GM18498 (cell line): ENCODE measurements at regions not wholly inside any gene's neighbourhood (a gene's known extent, or its start where the extent isn't known, plus 50 kb on each side); places are given as distances from the start of the nearest gene placed in this dataset.

Experiments used
- ATAC-seq: cut with Tn5 transposase; IDR thresholded peaks from one replicate; pipeline ENCODE4 v1.9.1; 2021; ENCODE audit warnings: mild to moderate bottlenecking, moderate library complexity; ENCODE audit not compliant: unreplicated experiment

- no peak for ATAC-seq
These were observed 195.2 kb downstream of the KLF12 start for GRCh38 chr13:73939071-73939380.

- no peak for ATAC-seq
These were observed 195.7 kb downstream of the KLF12 start for GRCh38 chr13:73938372-73939070.

- no peak for ATAC-seq
These were observed 196.8 kb downstream of the KLF12 start for GRCh38 chr13:73937441-73937840.

GRCh38 chr13:73935991-73936390, 198.2 kb downstream of the KLF12 start:
- no peak for ATAC-seq

- no peak for ATAC-seq
These were observed 199.4 kb downstream of the KLF12 start for GRCh38 chr13:73934771-73935170.

- no peak for ATAC-seq
These were observed 200.0 kb downstream of the KLF12 start for GRCh38 chr13:73934215-73934641.

- peak; percentile 45 for ATAC-seq
These were observed 200.4 kb downstream of the KLF12 start for GRCh38 chr13:73933795-73934194.

- peak; percentile 56 for ATAC-seq
These were observed 202.1 kb downstream of the KLF12 start for GRCh38 chr13:73932091-73932490.

- ATAC-seq, result no peak
These were observed 204.8 kb downstream of the KLF12 start for GRCh38 chr13:73929287-73929932.

GRCh38 chr13:73924607-73925006, 209.6 kb downstream of the KLF12 start:
- peak; percentile 91 for ATAC-seq

- no peak for ATAC-seq
These were observed 211.5 kb downstream of the KLF12 start for GRCh38 chr13:73922493-73923393.

GRCh38 chr13:73918691-73919090, 215.5 kb downstream of the KLF12 start:
- ATAC-seq, result no peak

- peak; percentile 56 for ATAC-seq
These were observed 220.3 kb downstream of the KLF12 start for GRCh38 chr13:73913751-73914518.

- ATAC-seq, result peak; percentile 69
These were observed 221.0 kb downstream of the KLF12 start for GRCh38 chr13:73913079-73913740.

- ATAC-seq, result no peak
These were observed 222.8 kb downstream of the KLF12 start for GRCh38 chr13:73911361-73911760.

GRCh38 chr13:73910733-73911132, 223.5 kb downstream of the KLF12 start:
- no peak for ATAC-seq

- no peak for ATAC-seq
These were observed 225.4 kb downstream of the KLF12 start for GRCh38 chr13:73908809-73909208.

GRCh38 chr13:73904625-73905024, 229.6 kb downstream of the KLF12 start:
- no peak for ATAC-seq

GRCh38 chr13:73903561-73903960, 230.6 kb downstream of the KLF12 start:
- no peak for ATAC-seq

- ATAC-seq, result no peak
These were observed 231.4 kb downstream of the KLF12 start for GRCh38 chr13:73902847-73903246.
